HG03039 (cell line): ENCODE measurements at regions not wholly inside any gene's neighbourhood (a gene's known extent, or its start where the extent isn't known, plus 50 kb on each side); places are given as distances from the start of the nearest gene placed in this dataset.
"Not testable (repeated sequence)": the region's sequence is repeated elsewhere in the genome, so short reads cannot be mapped to it uniquely, and the experiment has no call there.

Source experiments
- ATAC-seq: cut with Tn5 transposase; IDR thresholded peaks from one replicate; pipeline ENCODE4 v1.9.1; 2021; ENCODE audit warnings: mild to moderate bottlenecking, moderate library complexity; ENCODE audit not compliant: unreplicated experiment

DNA sequence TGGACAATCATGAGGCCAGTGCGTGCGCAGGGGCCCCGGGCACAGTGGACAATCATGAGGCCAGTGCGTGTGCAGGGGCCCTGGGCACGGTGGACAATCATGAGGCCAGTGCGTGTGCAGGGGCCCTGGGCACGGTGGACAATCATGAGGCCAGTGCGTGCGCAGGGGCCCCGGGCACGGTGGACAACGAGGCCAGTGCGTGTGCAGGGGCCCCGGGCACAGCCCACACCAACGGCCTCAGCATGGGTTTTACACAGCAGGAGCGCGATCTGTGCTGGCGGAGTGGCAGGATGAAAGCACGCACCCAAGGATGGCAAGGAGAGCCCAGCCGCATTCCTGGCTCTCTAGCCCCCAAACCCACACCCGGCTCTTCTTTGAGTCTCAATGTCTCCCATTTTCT lies 78.8 kb downstream of the RFLNA start:
- ATAC-seq: not testable (repeated sequence)

DNA sequence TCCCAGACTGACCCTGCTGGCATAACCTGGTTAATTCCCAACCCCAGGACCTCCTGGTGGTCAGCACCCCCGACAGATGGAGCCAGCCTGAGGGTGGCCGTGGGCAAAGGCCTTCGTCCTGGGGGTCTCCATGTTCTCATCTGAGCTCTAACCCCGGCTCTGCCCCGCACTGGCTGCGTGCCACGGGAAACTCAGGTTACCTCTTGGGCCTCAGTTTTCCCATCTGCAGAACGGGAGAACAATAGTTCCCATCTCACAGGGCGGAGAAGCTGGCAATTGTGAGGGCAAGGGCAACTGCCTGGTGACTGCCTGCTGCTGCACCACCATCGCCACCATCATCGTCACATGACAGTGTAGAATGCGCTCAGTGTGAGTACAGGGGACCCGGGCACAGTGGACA lies 77.9 kb downstream of the RFLNA start:
- ATAC-seq: no peak

DNA sequence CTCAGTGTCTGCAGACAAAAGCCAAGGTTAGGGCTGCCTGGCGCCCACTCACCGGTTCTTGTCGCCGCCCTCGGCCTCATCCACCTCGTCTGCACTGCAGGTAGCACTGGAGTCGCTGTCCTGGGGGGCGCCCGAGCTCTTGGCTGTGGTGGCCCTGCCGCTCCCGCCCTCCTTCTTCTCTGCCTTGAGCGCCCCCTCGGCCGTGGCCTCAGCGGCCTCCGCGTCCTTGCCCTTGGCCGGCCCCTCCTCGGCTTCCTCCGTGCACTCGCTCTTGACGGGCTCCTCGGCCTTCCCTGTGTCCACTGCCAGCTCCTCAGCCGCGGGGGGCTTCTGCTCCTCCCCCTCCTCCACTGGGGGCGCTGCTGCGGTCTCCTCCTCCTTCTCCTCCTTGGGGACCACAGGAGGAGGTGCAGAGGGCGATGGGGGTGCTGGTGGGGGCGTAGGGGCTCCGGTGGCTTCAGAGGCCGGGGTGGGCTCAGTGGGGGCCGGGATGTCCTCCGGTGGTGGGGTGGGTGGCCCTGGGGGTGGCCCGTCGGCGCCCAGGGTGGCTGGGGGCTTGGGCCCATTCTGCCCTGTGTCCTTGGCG lies 77.2 kb downstream of the RFLNA start:
- no peak for ATAC-seq

DNA sequence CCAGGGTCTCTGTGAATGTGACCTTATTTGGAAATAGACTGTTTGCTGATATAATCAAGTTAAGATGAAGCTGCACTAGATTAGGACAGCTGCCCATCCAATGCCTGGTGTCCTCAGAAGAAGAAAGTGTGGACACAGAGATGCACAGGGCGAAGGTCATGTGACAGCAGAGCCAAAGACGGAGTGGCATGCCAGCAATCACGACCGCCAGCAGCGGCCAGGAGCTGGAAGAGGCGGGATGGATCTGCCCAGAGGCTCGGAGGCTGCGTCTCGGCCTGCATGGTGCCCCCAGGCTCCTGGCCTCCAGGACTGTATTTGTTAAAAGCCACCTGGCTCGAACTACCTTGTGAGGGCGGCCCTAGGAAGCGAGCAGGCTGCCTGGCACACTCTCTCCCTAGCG lies 76.5 kb downstream of the RFLNA start:
- ATAC-seq: no peak

DNA sequence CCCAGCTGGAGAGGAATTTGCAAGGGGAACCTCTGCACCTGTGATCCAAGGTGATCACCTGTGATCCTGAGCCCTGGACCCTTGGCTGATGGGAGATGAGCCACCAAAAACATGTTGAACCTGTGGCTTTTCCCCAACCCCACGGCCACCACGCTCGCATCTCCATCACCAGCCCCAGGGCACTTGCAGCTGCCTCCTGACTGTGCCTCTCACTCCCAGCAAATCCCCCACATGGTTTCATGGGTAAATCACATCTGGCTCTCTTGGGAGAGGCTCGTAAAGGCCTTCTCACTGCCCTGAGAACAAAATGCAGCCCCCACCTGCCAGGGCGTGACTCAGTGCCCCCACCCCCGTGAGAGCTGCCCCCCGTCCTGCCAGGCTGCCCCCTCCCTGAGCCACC lies 76.0 kb downstream of the RFLNA start:
- no peak for ATAC-seq

DNA sequence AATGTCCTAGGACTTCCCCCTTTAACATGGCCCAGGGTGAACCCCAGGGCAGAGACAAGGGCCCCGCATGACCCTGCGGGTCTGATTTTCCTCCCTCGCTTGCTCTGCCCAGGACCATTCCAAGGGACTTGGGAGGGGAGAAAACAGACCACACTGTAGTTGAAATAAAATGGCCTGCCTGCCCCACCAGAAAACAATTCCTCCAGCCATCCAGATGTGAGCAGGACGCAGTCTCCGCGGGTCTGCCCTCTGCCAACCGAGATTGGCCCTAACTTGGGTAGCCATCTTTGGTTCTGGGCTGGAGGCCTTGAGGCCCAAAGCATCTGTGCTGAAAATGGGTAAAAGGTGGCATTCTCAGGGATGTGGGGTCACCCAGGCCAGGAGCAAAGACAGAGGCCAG lies 75.5 kb downstream of the RFLNA start:
- no peak for ATAC-seq

DNA sequence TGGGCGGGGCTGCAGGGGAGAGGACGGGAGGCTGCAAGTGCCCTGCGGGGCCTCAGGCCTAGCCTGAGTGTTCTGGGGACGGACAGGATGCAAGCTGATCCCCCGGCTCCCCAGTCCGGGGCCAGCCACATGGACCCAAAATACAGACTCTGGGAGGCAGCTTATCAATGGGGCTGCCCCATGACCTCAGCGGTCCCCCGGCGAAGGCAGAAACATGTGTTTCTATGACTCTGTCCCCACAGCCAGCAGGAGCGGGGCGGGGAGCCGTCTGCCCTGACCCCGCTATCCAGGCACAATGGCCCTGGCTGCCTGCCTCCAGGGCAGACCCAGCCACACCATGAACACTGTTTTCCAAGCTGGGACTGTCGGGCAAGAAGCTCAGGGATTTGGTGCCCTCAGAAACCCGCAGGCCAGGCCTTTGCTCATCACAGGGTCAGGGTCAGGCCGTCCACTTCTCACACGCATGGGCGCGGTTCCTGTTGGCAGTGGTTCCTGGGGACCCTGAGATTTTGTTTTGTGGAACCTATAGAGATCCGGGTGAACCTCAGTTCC lies 75.0 kb downstream of the RFLNA start:
- no peak for ATAC-seq

DNA sequence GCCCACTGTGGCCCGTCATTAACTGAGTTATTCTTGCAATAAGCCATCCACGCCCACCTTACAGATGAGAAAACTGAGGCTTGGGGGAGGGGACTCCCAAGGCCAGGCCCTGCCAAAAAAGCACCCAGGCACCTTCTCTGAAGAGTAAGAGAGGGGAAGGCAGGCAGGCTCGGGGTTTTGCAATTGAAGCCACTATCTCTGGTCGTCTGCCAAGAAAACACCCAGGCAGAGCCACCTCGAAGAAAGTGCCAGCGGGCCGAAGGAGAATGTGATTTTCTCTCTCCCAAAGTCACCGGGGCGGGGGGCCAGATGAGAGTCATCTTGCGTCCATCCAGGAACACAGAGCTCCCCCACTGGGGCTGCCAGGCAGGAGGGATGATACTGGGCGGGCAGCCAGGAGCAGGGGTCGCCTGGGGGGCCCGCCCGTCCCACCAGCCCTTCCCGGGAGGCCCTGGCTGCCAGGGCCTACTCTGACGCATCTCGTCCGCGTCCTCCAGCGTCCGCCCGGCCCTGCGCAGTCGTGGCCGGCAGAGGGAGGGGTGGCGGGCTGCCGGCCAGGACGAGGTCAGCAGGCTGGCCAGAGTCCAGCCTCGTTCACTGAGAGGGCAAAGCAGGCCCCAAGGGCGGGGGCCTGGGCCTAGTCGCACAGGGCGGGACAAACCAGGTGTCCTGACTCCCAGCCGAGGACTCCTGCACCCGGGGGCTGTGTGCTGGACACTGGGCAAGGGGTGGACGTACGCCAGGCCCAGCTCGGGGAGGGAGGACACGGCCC lies 74.3 kb downstream of the RFLNA start:
- ATAC-seq: no peak

DNA sequence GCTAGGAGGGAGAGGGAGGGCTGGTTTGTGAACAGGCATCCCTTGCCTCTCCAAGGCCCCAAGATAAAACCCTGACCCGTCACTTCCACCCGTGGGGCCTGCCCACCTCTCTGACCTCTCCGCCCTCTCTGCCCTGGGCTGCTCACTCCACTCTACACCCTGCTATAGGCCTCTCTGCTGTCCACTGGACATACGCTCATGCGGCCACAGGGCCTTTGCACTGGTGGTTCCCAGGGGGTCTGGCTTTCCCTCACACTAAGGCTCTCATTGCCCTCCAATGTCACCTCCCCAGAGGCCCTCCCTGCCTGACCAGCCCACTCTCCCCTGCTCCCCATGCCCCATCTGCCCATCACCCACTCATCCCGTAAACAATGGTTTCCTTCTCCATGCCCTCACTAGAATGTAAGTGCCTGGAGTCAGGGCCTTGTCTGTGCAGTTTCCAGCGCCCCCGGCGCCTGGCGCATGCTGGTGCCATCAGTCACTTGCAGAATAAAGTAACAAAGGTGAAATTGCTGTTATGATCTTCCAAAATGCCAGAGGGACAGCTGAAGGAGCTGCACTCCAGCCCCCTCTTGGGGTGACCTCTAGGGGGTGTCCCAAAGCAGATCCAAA lies 73.6 kb downstream of the RFLNA start:
- no peak for ATAC-seq

DNA sequence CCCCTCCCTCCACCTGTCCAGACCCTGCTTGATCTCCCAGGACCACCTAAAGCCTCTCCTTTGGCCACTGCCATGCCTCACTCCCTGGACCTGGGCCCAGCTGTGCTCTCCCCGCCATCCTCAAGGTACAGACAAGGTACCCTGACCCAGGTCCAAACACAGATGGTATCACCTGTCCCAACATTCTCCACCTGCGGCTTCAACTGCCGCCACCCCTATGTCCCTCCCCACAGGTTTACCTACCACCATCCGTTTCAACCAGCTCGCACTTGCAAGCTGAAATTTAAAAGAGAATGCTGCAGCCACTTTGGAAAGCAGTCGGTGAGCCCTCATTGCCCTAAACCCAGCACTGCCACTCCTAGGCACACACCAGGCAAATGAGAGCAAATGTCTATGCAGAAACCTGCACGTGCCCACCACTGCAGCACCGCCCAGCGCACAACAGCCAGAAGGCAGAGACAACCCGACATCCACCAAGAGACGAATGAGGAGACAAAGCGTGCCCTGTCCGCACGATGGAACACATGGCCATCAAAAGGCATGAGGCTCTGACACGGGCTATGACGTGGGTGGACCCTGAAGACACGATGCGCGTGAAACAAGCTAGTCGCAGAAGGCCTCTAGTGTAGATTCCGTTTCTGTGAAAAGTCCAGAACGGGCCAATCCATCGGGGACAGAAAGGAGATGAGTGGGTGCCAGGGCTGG lies 71.0 kb downstream of the RFLNA start:
- ATAC-seq: no peak
